ENCODE measurements at regions not wholly inside any gene's neighbourhood (a gene's known extent, or its start where the extent isn't known, plus 50 kb on each side); places are given as distances from the start of the nearest gene placed in this dataset.

- Mint-ChIP-seq H3K4me1 (ENCODE audit: low read depth, unreplicated experiment) (no peaks in the 10 kb centered on the region), H3K27ac (ENCODE audit: unreplicated experiment) (no peak overlapping the region), H3K36me3 (ENCODE audit: insufficient read depth, unreplicated experiment) (no peaks in the 10 kb centered on the region), H3K4me3 (ENCODE audit: unreplicated experiment) (no peak overlapping the region), H3K27me3 (ENCODE audit: insufficient read depth, unreplicated experiment) (peaks cover 8% of the 10 kb centered on the region), H3K9me3 (ENCODE audit: unreplicated experiment) (no peaks in the 10 kb centered on the region)
- intact Hi-C loops (cut with micrococcal nuclease; ENCODE audit: unreplicated experiment): no loop called here
- ChIA-PET POLR2A (no interaction called here), CTCF (no interaction called here)
- no peaks in the 10 kb centered on the region for H3K4me1 ChIP-seq
- TF ChIP-seq CTCF (IDR thresholded peaks at IDR 0.05; ENCODE audit: insufficient read depth in 1 of 2, low read depth in 1 of 2, low read length in 1 of 2, severe bottlenecking in 1 of 2, unreplicated experiment in 1 of 2): no peak
- DNase-seq: no peak
- no peak overlapping the region for H3K4me3 ChIP-seq (ENCODE audit: low read depth, low read length)
- no TSS peak for BruUV-seq (replicated peaks)
- H3K36me3 ChIP-seq (ENCODE audit: control insufficient read depth, insufficient read depth, low read length): no peaks in the 10 kb centered on the region
- H3K9me3 ChIP-seq: no peaks in the 10 kb centered on the region
- no peaks in the 10 kb centered on the region for H3K27me3 ChIP-seq (replicated peaks; ENCODE audit: control insufficient read depth, insufficient read depth, low read length)
These were observed 72.0 kb downstream of the KCNE4 start for GRCh38 chr2:223123855-223124610.

DNA sequence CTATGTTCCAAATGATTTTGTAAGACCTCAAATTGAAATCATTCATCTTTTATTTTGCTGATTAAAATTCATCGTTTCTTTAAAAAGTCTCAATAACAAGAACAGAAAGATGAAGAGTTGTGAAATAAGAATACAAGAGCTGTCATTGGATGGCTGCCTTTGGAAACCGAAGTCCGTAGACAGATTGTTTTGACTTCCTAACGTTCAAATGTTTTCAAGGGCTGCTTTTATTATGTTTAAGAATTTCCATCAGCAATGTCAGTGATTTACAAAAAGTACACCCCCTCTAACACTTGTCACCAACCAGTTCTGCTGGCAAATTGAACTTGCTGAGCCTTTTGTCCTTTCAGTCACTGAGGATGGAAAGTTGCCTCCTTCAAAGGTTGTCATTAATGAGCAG is 89.6 kb downstream of the KCNE4 start:
- Mint-ChIP-seq H3K27me3 (ENCODE audit: insufficient read depth, unreplicated experiment) (peaks cover 17% of the 10 kb centered on the region), H3K36me3 (ENCODE audit: insufficient read depth, unreplicated experiment) (no peaks in the 10 kb centered on the region), H3K27ac (ENCODE audit: unreplicated experiment) (no peak overlapping the region), H3K4me3 (ENCODE audit: unreplicated experiment) (no peak overlapping the region), H3K9me3 (ENCODE audit: unreplicated experiment) (no peaks in the 10 kb centered on the region), H3K4me1 (ENCODE audit: low read depth, unreplicated experiment) (no peaks in the 10 kb centered on the region)
- H3K4me1 ChIP-seq: no peaks in the 10 kb centered on the region
- ChIA-PET POLR2A (no interaction called here), CTCF (no interaction called here)
- no peaks in the 10 kb centered on the region for H3K9me3 ChIP-seq
- DNase-seq: no peak
- BruUV-seq (replicated peaks): no TSS peak
- H3K36me3 ChIP-seq (ENCODE audit: control insufficient read depth, insufficient read depth, low read length): no peaks in the 10 kb centered on the region
- intact Hi-C loops (cut with micrococcal nuclease; ENCODE audit: unreplicated experiment): no loop called here
- H3K27me3 ChIP-seq (replicated peaks; ENCODE audit: control insufficient read depth, insufficient read depth, low read length): 0 out of 2 replicates have a peak, but pooled peaks cover 1% of the 10 kb centered on the region
- TF ChIP-seq CTCF (IDR thresholded peaks at IDR 0.05; ENCODE audit: insufficient read depth in 1 of 2, low read depth in 1 of 2, low read length in 1 of 2, severe bottlenecking in 1 of 2, unreplicated experiment in 1 of 2): no peak
- H3K4me3 ChIP-seq (ENCODE audit: low read depth, low read length): no peak overlapping the region

DNA sequence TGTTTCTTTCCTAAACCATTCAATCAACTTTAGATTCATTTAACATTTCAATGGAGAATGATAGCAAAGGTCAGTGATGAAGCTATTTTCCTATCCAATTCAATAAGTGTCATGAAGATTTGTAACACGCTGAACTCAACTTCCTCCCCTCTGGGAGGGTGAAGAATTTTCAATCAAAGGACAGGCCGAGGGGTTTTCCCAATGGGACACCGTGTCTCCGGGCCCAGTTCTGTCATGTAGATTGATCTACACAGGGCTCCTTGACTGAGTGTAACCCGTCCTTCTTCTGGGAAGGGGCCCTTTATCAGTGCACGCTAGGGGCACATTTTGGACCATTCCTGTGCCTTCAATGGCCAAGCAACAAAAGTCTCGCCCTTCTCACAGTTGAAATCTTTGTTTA is 90.1 kb downstream of the KCNE4 start:
- 0 out of 2 replicates have a peak, but pooled peaks cover 1% of the 10 kb centered on the region for H3K27me3 ChIP-seq (replicated peaks; ENCODE audit: control insufficient read depth, insufficient read depth, low read length)
- H3K36me3 ChIP-seq (ENCODE audit: control insufficient read depth, insufficient read depth, low read length): no peaks in the 10 kb centered on the region
- H3K27ac Mint-ChIP-seq (ENCODE audit: unreplicated experiment): no peak overlapping the region
- no peak overlapping the region for H3K4me3 Mint-ChIP-seq (ENCODE audit: unreplicated experiment)
- intact Hi-C loops (cut with micrococcal nuclease; ENCODE audit: unreplicated experiment): no loop called here
- no peaks in the 10 kb centered on the region for H3K9me3 Mint-ChIP-seq (ENCODE audit: unreplicated experiment)
- POLR2A ChIA-PET: no interaction called here
- H3K36me3 Mint-ChIP-seq (ENCODE audit: insufficient read depth, unreplicated experiment): no peaks in the 10 kb centered on the region
- no peak overlapping the region for H3K4me3 ChIP-seq (ENCODE audit: low read depth, low read length)
- no peaks in the 10 kb centered on the region for H3K4me1 Mint-ChIP-seq (ENCODE audit: low read depth, unreplicated experiment)
- H3K4me1 ChIP-seq: no peaks in the 10 kb centered on the region
- no peak for TF ChIP-seq CTCF (IDR thresholded peaks at IDR 0.05; ENCODE audit: insufficient read depth in 1 of 2, low read depth in 1 of 2, low read length in 1 of 2, severe bottlenecking in 1 of 2, unreplicated experiment in 1 of 2)
- no TSS peak for BruUV-seq (replicated peaks)
- CTCF ChIA-PET: no interaction called here
- H3K9me3 ChIP-seq: no peaks in the 10 kb centered on the region
- DNase-seq: no peak
- H3K27me3 Mint-ChIP-seq (ENCODE audit: insufficient read depth, unreplicated experiment): peaks cover 15% of the 10 kb centered on the region

All from Caco-2 (cell line).